Non-pigmented ciliary epithelial cell (primary cell): ENCODE measurements at regions not wholly inside any gene's neighbourhood (a gene's known extent, or its start where the extent isn't known, plus 50 kb on each side); places are given as distances from the start of the nearest gene placed in this dataset.

Experiments
- DNase-seq: peaks from one replicate; pipeline ENCODE4 v3.0.0-alpha.2; 2010; ENCODE audit warnings: low read depth

GRCh38 chr4:117429506-117429905 lies 344.1 kb upstream of the TRAM1L1 start:
- DNase-seq, result no peak

- DNase-seq, result no peak
These were observed 349.0 kb upstream of the TRAM1L1 start for GRCh38 chr4:117434424-117434823.

GRCh38 chr4:117447925-117448324 lies 362.5 kb upstream of the TRAM1L1 start:
- no peak for DNase-seq

GRCh38 chr4:117455088-117455487 lies 369.7 kb upstream of the TRAM1L1 start:
- no peak for DNase-seq

- DNase-seq, result no peak
These were observed 381.0 kb upstream of the TRAM1L1 start for GRCh38 chr4:117466388-117466787.

GRCh38 chr4:117467404-117467803 lies 382.0 kb upstream of the TRAM1L1 start:
- DNase-seq, result no peak

GRCh38 chr4:117474987-117475386 lies 389.6 kb upstream of the TRAM1L1 start:
- no peak for DNase-seq

- DNase-seq, result no peak
These were observed 392.5 kb upstream of the TRAM1L1 start for GRCh38 chr4:117477925-117478324.

GRCh38 chr4:117478702-117479101 lies 393.3 kb upstream of the TRAM1L1 start:
- DNase-seq, result no peak

- DNase-seq, result no peak
These were observed 394.3 kb upstream of the TRAM1L1 start for GRCh38 chr4:117479673-117480072.

GRCh38 chr4:117481742-117482141 lies 396.4 kb upstream of the TRAM1L1 start:
- peak; percentile 62 for DNase-seq

GRCh38 chr4:117488692-117489091 lies 403.3 kb upstream of the TRAM1L1 start:
- DNase-seq, result no peak

GRCh38 chr4:117489107-117489506 lies 403.7 kb upstream of the TRAM1L1 start:
- DNase-seq, result no peak

GRCh38 chr4:117491516-117491915 lies 406.1 kb upstream of the TRAM1L1 start:
- no peak for DNase-seq

GRCh38 chr4:117495802-117496201 lies 410.4 kb upstream of the TRAM1L1 start:
- no peak for DNase-seq

- DNase-seq, result no peak
These were observed 427.0 kb upstream of the TRAM1L1 start for GRCh38 chr4:117512414-117512813.

- DNase-seq, result no peak
These were observed 429.2 kb upstream of the TRAM1L1 start for GRCh38 chr4:117514391-117515175.

GRCh38 chr4:117515921-117516320 lies 430.5 kb upstream of the TRAM1L1 start:
- no peak for DNase-seq

- no peak for DNase-seq
These were observed 442.2 kb upstream of the TRAM1L1 start for GRCh38 chr4:117527601-117528000.

- DNase-seq, result no peak
These were observed 444.0 kb upstream of the TRAM1L1 start for GRCh38 chr4:117529401-117529800.

- no peak for DNase-seq
These were observed 448.1 kb upstream of the TRAM1L1 start for GRCh38 chr4:117533501-117533900.

GRCh38 chr4:117545039-117545438 lies 459.7 kb upstream of the TRAM1L1 start:
- no peak for DNase-seq

- no peak for DNase-seq
These were observed 464.1 kb upstream of the TRAM1L1 start for GRCh38 chr4:117549524-117549923.

GRCh38 chr4:117550085-117550484 lies 464.7 kb upstream of the TRAM1L1 start:
- DNase-seq, result no peak
